AG09319 (cell line): ENCODE measurements at regions not wholly inside any gene's neighbourhood (a gene's known extent, or its start where the extent isn't known, plus 50 kb on each side); places are given as distances from the start of the nearest gene placed in this dataset.
"Not testable (repeated sequence)": the region's sequence is repeated elsewhere in the genome, so short reads cannot be mapped to it uniquely, and the experiment has no call there.

Experiments
- DNase-seq: peaks from one replicate; pipeline ENCODE4 v3.0.0-alpha.2; 2010; ENCODE audit warnings: low read depth; ENCODE audit errors: extremely low read depth
- CTCF ChIP-seq: IDR thresholded peaks from 2 replicates; pipeline ENCODE4 v1.5.1; 2011; ENCODE audit warnings: low read depth, mild to moderate bottlenecking, inconsistent platforms, low read length, moderate library complexity

GRCh38 chr11:87779276-87780067 is 395.8 kb downstream of the RAB38 start:
- no peak for TF ChIP-seq CTCF
- no peak for DNase-seq

- no peak for DNase-seq
- no peak for TF ChIP-seq CTCF
These were observed 396.9 kb downstream of the RAB38 start for GRCh38 chr11:87778357-87778756.

GRCh38 chr11:87775036-87775435 is 400.2 kb downstream of the RAB38 start:
- DNase-seq, result no peak
- TF ChIP-seq CTCF, result no peak

- no peak for TF ChIP-seq CTCF
- no peak for DNase-seq
These were observed 405.6 kb downstream of the RAB38 start for GRCh38 chr11:87769661-87770060.

GRCh38 chr11:87767615-87768014 is 407.6 kb downstream of the RAB38 start:
- TF ChIP-seq CTCF, result no peak
- no peak for DNase-seq

GRCh38 chr11:87764075-87764474 is 411.2 kb downstream of the RAB38 start:
- DNase-seq, result not testable (repeated sequence)

GRCh38 chr11:87754685-87755084 is 420.6 kb downstream of the RAB38 start:
- no peak for DNase-seq

More at GRCh38 chr11:87754685-87755084, 420.6 kb downstream of the RAB38 start:
- no peak for TF ChIP-seq CTCF
